Ishikawa (cell line): ENCODE measurements at regions not wholly inside any gene's neighbourhood (a gene's known extent, or its start where the extent isn't known, plus 50 kb on each side); places are given as distances from the start of the nearest gene placed in this dataset.

Source experiments
- CEBPB ChIP-seq: IDR thresholded peaks from 2 replicates; pipeline ENCODE4 v1.6.1; 2012
- EP300 ChIP-seq: IDR thresholded peaks from 2 replicates; pipeline ENCODE4 v1.6.1; 2012; ENCODE audit warnings: borderline replicate concordance
- MAX ChIP-seq: IDR thresholded peaks from 2 replicates; pipeline ENCODE4 v1.6.1; 2012
- RAD21 ChIP-seq: IDR thresholded peaks from 2 replicates; pipeline ENCODE4 v1.6.1; 2012; ENCODE audit warnings: low read depth
- TAF1 ChIP-seq: IDR thresholded peaks from 2 replicates; pipeline ENCODE4 v1.6.1; 2012; ENCODE audit warnings: low read depth, mild to moderate bottlenecking
- TCF12 ChIP-seq: IDR thresholded peaks from 2 replicates; pipeline ENCODE4 v1.6.1; 2012; ENCODE audit warnings: low read depth
- YY1 ChIP-seq: IDR thresholded peaks from 2 replicates; pipeline ENCODE4 v1.6.1; 2012; ENCODE audit warnings: low read depth
- ZBTB7A ChIP-seq: IDR thresholded peaks from 2 replicates; pipeline ENCODE4 v1.6.1; 2012; ENCODE audit warnings: low read depth
- TF ChIP-seq, protein P1 (sequence below): IDR thresholded peaks from 2 replicates; pipeline ENCODE4 v1.6.1; 2012; ENCODE audit warnings: low read depth, mild to moderate bottlenecking

DNA sequence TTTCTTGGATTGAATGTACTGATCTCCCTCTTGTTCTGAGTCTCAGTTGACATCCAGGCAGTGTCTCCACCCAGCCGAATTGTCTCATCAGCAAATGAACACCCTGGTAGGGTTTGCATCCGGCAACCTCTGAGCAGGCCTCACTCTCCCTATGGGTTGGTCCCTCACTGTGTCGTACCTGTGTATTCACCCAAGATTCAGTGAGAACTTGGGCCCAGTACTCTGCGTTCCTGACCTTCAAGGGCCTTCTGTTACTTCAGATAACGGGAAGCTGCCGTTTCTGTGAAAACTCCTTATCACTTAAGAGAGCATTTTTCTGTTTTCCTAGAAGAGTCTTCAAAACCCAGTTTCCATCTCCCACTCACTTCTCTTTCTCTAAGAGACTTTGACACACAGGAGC, 915.6 kb downstream of the TBC1D22A start:
- TF ChIP-seq EP300: no peak
- TF ChIP-seq ZBTB7A: no peak
- TF ChIP-seq MAX: no peak
- TF ChIP-seq, protein P1, sequence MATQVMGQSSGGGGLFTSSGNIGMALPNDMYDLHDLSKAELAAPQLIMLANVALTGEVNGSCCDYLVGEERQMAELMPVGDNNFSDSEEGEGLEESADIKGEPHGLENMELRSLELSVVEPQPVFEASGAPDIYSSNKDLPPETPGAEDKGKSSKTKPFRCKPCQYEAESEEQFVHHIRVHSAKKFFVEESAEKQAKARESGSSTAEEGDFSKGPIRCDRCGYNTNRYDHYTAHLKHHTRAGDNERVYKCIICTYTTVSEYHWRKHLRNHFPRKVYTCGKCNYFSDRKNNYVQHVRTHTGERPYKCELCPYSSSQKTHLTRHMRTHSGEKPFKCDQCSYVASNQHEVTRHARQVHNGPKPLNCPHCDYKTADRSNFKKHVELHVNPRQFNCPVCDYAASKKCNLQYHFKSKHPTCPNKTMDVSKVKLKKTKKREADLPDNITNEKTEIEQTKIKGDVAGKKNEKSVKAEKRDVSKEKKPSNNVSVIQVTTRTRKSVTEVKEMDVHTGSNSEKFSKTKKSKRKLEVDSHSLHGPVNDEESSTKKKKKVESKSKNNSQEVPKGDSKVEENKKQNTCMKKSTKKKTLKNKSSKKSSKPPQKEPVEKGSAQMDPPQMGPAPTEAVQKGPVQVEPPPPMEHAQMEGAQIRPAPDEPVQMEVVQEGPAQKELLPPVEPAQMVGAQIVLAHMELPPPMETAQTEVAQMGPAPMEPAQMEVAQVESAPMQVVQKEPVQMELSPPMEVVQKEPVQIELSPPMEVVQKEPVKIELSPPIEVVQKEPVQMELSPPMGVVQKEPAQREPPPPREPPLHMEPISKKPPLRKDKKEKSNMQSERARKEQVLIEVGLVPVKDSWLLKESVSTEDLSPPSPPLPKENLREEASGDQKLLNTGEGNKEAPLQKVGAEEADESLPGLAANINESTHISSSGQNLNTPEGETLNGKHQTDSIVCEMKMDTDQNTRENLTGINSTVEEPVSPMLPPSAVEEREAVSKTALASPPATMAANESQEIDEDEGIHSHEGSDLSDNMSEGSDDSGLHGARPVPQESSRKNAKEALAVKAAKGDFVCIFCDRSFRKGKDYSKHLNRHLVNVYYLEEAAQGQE: no peak
- TF ChIP-seq TCF12: no peak
- TF ChIP-seq TAF1: no peak
- TF ChIP-seq YY1: no peak
- TF ChIP-seq CEBPB: no peak
- TF ChIP-seq RAD21: no peak
